ENCODE measurements at regions not wholly inside any gene's neighbourhood (a gene's known extent, or its start where the extent isn't known, plus 50 kb on each side); places are given as distances from the start of the nearest gene placed in this dataset.

GRCh38 chr6:25224242-25224641 lies 54.9 kb upstream of the CARMIL1 start:
- DNase-seq (no peak), ATAC-seq (ENCODE audit: low read depth) (no peak)
- H3K79me1 ChIP-seq (ENCODE audit: low read depth in 1 of 2, low read length in 2 of 2): no peaks in the 10 kb centered on the region
- H4K8ac ChIP-seq (ENCODE audit: low read depth in 2 of 2, low read length in 2 of 2): no peak overlapping the region
- H3K4me1 ChIP-seq (ENCODE audit: control insufficient read depth, insufficient read depth, low read length): peaks cover under 1% of the 10 kb centered on the region
- dilution Hi-C loops (cut with HindIII; ENCODE audit: low sequenced_read_pairs, unreplicated experiment): no loop called here
- peak overlapping the region; percentile 58 for H2AK5ac ChIP-seq (ENCODE audit: low read depth, low read length)
- POLR2A ChIA-PET (ENCODE audit: unreplicated experiment): no interaction called here
- H3K14ac ChIP-seq (replicated peaks; ENCODE audit: low read depth, low read length): no peak overlapping the region
- H4K91ac ChIP-seq (ENCODE audit: insufficient read depth, low read depth, low read length): no peak overlapping the region
- no peak overlapping the region for H3K9ac ChIP-seq (ENCODE audit: low read depth, low read length)
- no peak overlapping the region for H3K56ac ChIP-seq (ENCODE audit: extremely low read depth, insufficient read depth, low read length)
- in situ Hi-C loops (cut with MboI; ENCODE audit: low sequenced_read_pairs): loop anchor here (10.0 kb wide), 1 partner anchor 331 kb away; no protein-coding TSS in a partner anchor
- H3K18ac ChIP-seq (ENCODE audit: low read depth, low read length): no peak overlapping the region
- no peak overlapping the region for H3K27ac ChIP-seq (ENCODE audit: insufficient read depth, low read length)
- H4K5ac ChIP-seq (ENCODE audit: low read depth, low read length): no peak overlapping the region
- H2BK20ac ChIP-seq (ENCODE audit: low read depth, low read length): no peak overlapping the region
- 0 out of 2 replicates have a peak overlapping the region, but pooled peaks have one; percentile 15 for H3K23ac ChIP-seq (ENCODE audit: low read depth, low read length)
- peaks cover 3% of the 10 kb centered on the region for H3K9me1 ChIP-seq (ENCODE audit: insufficient read depth, low read length)
- H3K27me3 ChIP-seq (ENCODE audit: control insufficient read depth, insufficient read depth, low read length): no peaks in the 10 kb centered on the region
- intact Hi-C loops (cut with micrococcal nuclease): no loop called here
- H3K4me2 ChIP-seq (ENCODE audit: low read depth, low read length): no peak overlapping the region
- BruUV-seq (replicated peaks): no TSS peak
- H3K4me3 ChIP-seq (ENCODE audit: insufficient read depth, low read depth, low read length): no peak overlapping the region
- no peak overlapping the region for H2BK15ac ChIP-seq (ENCODE audit: low read depth, low read length)
- H3K9me3 ChIP-seq (ENCODE audit: control insufficient read depth, insufficient read depth, low read length): no peaks in the 10 kb centered on the region
- no peak overlapping the region for H2BK5ac ChIP-seq (ENCODE audit: low read depth, low read length, poor library complexity, severe bottlenecking)
- H4K20me1 ChIP-seq (ENCODE audit: insufficient read depth, low read length): no peaks in the 10 kb centered on the region
- no peak overlapping the region for H2AFZ ChIP-seq (replicated peaks; ENCODE audit: low read length, poor library complexity)
- no peak overlapping the region for H2BK120ac ChIP-seq (ENCODE audit: low read depth, low read length)
- H3K4ac ChIP-seq (ENCODE audit: low read depth, low read length): no peak overlapping the region
- TF ChIP-seq MAZ (IDR thresholded peaks at IDR 0.05; ENCODE audit: borderline replicate concordance, low read depth, low read length) (no peak), SMC3 (IDR thresholded peaks at IDR 0.05; ENCODE audit: low read depth, low read length) (no peak), FOS (IDR thresholded peaks at IDR 0.05; ENCODE audit: low read depth, low read length) (no peak), MXI1 (IDR thresholded peaks at IDR 0.05; ENCODE audit: borderline replicate concordance, low read depth, low read length) (no peak), RCOR1 (IDR thresholded peaks at IDR 0.05; ENCODE audit: insufficient replicate concordance, low read length) (no peak), POLR2A (IDR thresholded peaks at IDR 0.05; ENCODE audit: low read depth, low read length) (no peak), CHD1 (IDR thresholded peaks at IDR 0.05; ENCODE audit: low read depth, low read length) (no peak), ELK1 (IDR thresholded peaks at IDR 0.05; ENCODE audit: borderline replicate concordance, low read depth, low read length) (no peak), BHLHE40 (IDR thresholded peaks at IDR 0.05; ENCODE audit: low read depth, low read length) (no peak), CEBPB (IDR thresholded peaks at IDR 0.05; ENCODE audit: low read depth, low read length) (no peak), USF2 (IDR thresholded peaks at IDR 0.05; ENCODE audit: low read depth, low read length) (no peak), RAD21 (IDR thresholded peaks at IDR 0.05; ENCODE audit: low read length) (no peak), NFE2L2 (IDR thresholded peaks at IDR 0.05; ENCODE audit: low read depth, low read length) (no peak), RFX5 (IDR thresholded peaks at IDR 0.05; ENCODE audit: low read depth, low read length) (no peak), MAFK (IDR thresholded peaks at IDR 0.05; ENCODE audit: low read depth, low read length) (no peak)
- TF ChIP-seq, protein P1, sequence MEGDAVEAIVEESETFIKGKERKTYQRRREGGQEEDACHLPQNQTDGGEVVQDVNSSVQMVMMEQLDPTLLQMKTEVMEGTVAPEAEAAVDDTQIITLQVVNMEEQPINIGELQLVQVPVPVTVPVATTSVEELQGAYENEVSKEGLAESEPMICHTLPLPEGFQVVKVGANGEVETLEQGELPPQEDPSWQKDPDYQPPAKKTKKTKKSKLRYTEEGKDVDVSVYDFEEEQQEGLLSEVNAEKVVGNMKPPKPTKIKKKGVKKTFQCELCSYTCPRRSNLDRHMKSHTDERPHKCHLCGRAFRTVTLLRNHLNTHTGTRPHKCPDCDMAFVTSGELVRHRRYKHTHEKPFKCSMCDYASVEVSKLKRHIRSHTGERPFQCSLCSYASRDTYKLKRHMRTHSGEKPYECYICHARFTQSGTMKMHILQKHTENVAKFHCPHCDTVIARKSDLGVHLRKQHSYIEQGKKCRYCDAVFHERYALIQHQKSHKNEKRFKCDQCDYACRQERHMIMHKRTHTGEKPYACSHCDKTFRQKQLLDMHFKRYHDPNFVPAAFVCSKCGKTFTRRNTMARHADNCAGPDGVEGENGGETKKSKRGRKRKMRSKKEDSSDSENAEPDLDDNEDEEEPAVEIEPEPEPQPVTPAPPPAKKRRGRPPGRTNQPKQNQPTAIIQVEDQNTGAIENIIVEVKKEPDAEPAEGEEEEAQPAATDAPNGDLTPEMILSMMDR (conservative IDR thresholded peaks at IDR 0.05; ENCODE audit: low read depth, low read length): no peak
- H3K36me3 ChIP-seq (ENCODE audit: control insufficient read depth, insufficient read depth, low read length): no peaks in the 10 kb centered on the region
- H2AK9ac ChIP-seq (replicated peaks; ENCODE audit: low read depth, low read length, poor library complexity): no peak overlapping the region
- WGBS, 2 experiments (ENCODE audit: extremely low coverage in 2 of 2, insufficient read length in 1 of 2): 67% methylated on average over 1 of the region's 4 CpGs; no CpG with 5 or more reads in 1 of the 2 experiments
- CTCF ChIA-PET: interaction anchor here (0.8 to 1.9 kb wide), 8 partner anchors 27 to 494 kb away, joined by 3 to 9 read pairs (median 4); no protein-coding TSS in a partner anchor

All from IMR-90 (cell line).